ENCODE measurements at regions not wholly inside any gene's neighbourhood (a gene's known extent, or its start where the extent isn't known, plus 50 kb on each side); places are given as distances from the start of the nearest gene placed in this dataset.
"Not testable (repeated sequence)": the region's sequence is repeated elsewhere in the genome, so short reads cannot be mapped to it uniquely, and the experiment has no call there.

- DNase-seq (ENCODE audit: low spot score) = no peak
Measured at GRCh38 chr6:63014290-63014689, 197.0 kb upstream of the FKBP1C start.

DNA sequence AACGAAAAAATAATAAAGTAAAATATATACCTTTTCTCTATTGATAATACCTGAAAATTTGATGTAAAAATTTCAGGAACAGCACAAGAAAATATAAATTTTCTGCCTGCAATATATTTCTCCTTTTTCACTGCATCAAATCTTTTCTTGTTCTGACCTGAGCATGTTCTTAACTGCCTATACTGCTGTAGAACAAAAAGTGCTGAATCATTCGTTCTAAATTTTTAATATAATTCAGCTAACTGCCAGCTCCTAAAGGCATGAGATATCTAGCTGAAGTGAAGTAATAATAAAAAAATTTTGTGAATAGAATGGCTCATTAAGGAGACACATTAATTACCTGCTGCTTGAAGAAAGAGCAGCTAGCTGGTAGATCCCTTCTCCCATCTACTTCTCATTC is 188.6 kb upstream of the FKBP1C start:
- DNase-seq (ENCODE audit: low spot score) = no peak

- no peak for DNase-seq (ENCODE audit: low spot score)
Measured at GRCh38 chr6:63023726-63024125, 187.5 kb upstream of the FKBP1C start.

GRCh38 chr6:63049216-63049615 is 162.1 kb upstream of the FKBP1C start:
- no peak for DNase-seq (ENCODE audit: low spot score)

- not testable (repeated sequence) for DNase-seq (ENCODE audit: low spot score)
Measured at GRCh38 chr6:63053206-63053605, 158.1 kb upstream of the FKBP1C start.

GRCh38 chr6:63058601-63059000 is 152.7 kb upstream of the FKBP1C start:
- peak; percentile 57 for DNase-seq (ENCODE audit: low spot score)

DNA sequence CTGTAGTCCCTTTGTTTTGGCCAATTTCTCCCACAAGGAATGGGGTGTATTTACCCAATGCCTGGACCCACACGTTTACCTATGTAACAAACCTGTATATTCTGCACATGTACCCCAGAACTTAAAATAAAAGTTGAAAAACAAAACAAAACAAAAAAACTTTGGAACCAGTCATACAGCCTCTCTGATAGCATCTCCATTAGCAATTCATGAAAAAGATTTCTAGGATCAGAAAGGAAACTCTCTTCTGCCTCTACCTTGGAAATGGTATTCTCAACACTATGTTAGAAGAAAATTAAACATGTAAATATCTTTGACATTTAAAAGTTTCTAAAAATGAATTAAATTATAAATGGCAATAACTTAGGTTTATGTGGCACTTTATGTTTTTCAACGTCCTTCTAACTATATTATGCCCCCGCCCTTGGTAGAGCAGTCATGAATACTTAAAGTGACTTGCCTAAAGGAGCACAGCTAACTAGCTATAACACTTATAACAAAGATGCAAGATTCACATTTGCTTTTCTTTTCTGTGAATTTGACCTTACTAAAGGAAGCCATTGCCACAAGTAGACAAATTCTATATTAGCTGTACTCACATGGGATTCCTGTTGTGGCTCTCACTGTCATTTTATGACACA is 147.5 kb upstream of the FKBP1C start:
- DNase-seq (ENCODE audit: low spot score) = no peak

DNA sequence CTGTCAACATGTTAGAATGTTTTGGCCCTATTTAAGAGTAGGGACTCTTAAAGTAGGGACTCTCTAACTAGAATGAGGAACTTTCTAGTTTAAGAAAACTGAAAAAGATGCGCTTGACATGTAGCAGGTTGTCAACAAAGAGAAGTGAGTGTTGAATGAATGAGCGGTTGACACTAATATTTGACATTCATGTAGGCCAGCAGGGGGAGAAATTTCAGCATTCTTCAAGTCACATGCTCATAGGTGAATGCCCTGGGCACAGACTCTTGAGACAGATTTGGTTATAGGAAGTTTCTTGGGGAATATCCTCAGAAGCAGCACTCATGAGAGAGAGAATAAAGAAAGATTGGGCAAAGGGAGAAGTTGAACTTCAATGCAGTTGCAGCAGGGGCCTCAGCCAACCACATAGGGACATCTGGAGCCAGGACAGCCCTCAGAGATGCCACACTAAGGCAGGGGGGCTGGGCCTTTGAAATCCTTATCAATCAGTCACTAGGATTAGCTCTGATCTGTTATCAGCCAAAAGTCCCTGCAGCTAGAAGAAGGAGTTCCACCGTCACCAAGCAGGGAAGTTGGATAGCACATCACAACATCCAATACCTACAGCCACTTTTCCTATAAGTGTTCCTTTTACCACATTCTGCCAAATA is 145.1 kb upstream of the FKBP1C start:
- DNase-seq (ENCODE audit: low spot score) = peak; percentile 21

GRCh38 chr6:63094947-63095346 is 116.3 kb upstream of the FKBP1C start:
- DNase-seq (ENCODE audit: low spot score) = no peak

GRCh38 chr6:63097222-63097621 is 114.0 kb upstream of the FKBP1C start:
- DNase-seq (ENCODE audit: low spot score) = no peak

GRCh38 chr6:63098789-63099188 is 112.5 kb upstream of the FKBP1C start:
- no peak for DNase-seq (ENCODE audit: low spot score)

DNA sequence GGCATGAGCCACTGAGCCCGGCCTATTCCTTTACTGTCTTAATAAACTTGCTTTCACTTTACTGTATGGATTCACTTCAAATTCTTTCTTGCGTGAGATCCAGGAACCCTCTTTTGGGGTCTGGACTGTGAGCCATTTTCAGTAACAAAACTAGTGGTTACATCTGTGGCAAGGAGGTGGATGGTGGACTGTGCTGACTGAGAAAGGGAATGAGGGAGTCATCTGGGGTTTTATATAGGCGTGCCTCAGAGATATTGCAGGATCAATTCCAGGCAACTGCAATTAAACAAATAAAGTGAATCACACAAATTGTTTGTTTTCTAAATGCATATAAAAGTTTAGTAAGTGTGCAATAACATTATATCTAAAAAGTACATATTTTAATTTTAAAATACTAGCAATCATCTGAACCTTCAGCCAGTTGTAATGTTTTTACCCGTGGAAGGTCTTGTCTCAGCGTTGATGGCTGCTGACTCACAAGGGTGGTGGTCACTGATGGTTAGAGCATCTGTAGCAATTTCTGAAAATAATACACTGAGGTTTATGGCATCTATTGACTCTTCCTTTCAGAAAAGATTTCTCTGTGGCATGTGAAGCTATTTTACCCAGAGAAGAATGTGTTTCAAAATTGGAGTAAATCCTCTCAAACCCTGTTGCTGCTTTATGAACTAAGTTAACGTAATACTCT is 111.4 kb upstream of the FKBP1C start:
- no peak for DNase-seq (ENCODE audit: low spot score)

GRCh38 chr6:63114610-63115211 is 96.6 kb upstream of the FKBP1C start:
- no peak for DNase-seq (ENCODE audit: low spot score)

DNA sequence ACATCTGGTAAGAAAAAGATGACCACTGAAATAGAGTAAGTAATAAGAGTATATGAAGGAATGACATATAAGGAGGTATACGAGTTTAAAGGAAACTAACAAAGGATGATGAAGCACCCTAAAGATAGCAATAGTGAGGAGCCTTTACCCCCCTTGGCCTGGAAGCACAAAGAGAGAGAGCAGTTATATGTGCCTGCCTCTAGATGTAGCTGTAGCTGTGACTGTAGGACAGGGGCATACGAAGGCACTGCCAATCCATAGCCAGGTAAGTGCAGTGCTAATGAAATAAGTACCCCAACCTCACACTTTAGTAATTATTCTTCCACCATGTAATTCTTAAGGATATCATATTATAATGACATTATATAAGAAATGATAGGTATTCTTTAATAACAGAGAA is 90.1 kb upstream of the FKBP1C start:
- peak; percentile 20 for DNase-seq (ENCODE audit: low spot score)

- no peak for DNase-seq (ENCODE audit: low spot score)
Measured at GRCh38 chr6:63140114-63140513, 71.2 kb upstream of the FKBP1C start.

GRCh38 chr6:63140692-63141318 is 70.5 kb upstream of the FKBP1C start:
- DNase-seq (ENCODE audit: low spot score) = no peak

- DNase-seq (ENCODE audit: low spot score) = no peak
Measured at GRCh38 chr6:63149730-63150129, 61.5 kb upstream of the FKBP1C start.

DNA sequence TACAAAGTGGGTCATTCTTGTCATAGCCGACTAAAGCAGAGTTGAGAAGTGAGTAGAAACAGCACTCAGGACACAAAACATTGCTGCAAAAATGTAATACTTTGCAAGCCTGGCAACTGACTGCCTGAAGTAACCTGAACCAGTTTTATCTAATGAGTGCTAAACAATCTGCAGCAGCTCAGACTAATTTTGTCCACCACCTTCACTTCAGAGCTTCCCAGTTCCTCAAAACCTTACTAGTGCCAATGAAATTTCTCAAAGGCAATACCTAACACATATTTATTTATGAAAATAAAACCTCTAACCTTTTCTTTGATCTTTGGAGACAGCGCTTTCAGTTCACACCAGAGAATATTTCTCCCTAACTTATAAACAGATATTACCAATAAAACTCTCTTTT is 56.7 kb upstream of the FKBP1C start:
- DNase-seq (ENCODE audit: low spot score) = no peak
